ENCODE measurements at regions not wholly inside any gene's neighbourhood (a gene's known extent, or its start where the extent isn't known, plus 50 kb on each side); places are given as distances from the start of the nearest gene placed in this dataset.

GRCh38 chr20:43325926-43326325 lies 131.8 kb upstream of the SRSF6 start:
- TF ChIP-seq ESRRA (IDR thresholded peaks at IDR 0.05; ENCODE audit: low read length), result no peak
- no peak for TF ChIP-seq CTCF (IDR thresholded peaks at IDR 0.05 in 2 of 3, conservative IDR thresholded peaks at IDR 0.05 in 1 of 3; ENCODE audit: control insufficient read depth in 2 of 3, extremely low read depth in 1 of 3, insufficient read depth in 1 of 3, low read depth in 3 of 3, low read length in 3 of 3)
- TF ChIP-seq MYC (IDR thresholded peaks at IDR 0.05; ENCODE audit: insufficient read depth, insufficient read length, insufficient replicate concordance, low read length, severe bottlenecking), result no peak
- TF ChIP-seq PKNOX1 (IDR thresholded peaks at IDR 0.05), result no peak
- TF ChIP-seq HDAC2 (IDR thresholded peaks at IDR 0.05), result no peak
- no peak for TF ChIP-seq CREB1 (IDR thresholded peaks at IDR 0.05; ENCODE audit: low read depth)
- TF ChIP-seq EZH2 (IDR thresholded peaks at IDR 0.05; ENCODE audit: borderline replicate concordance, control insufficient read depth, low read depth, low read length), result no peak
- TF ChIP-seq REST (IDR thresholded peaks at IDR 0.05; ENCODE audit: low read depth, low read length), result no peak
- no peak for TF ChIP-seq POLR2A (IDR thresholded peaks at IDR 0.05; ENCODE audit: low read depth, low read length)
- TF ChIP-seq CHD4 (IDR thresholded peaks at IDR 0.05), result no peak
- no peak for TF ChIP-seq CREM (IDR thresholded peaks at IDR 0.05; ENCODE audit: low read depth)
- no peak for TF ChIP-seq TCF7 (IDR thresholded peaks at IDR 0.05; ENCODE audit: borderline replicate concordance)

All from GM12878 (cell line).